ENCODE measurements at regions not wholly inside any gene's neighbourhood (a gene's known extent, or its start where the extent isn't known, plus 50 kb on each side); places are given as distances from the start of the nearest gene placed in this dataset.
A peak's percentile ranks its signal among the peaks of the same experiment; 100 is the strongest.

GRCh38 chr5:39700523-39700922 lies 275.7 kb upstream of the DAB2 start:
- Mint-ChIP-seq H3K4me3 (no peak overlapping the region), H3K9me3 (no peaks in the 10 kb centered on the region), H3K36me3 (no peaks in the 10 kb centered on the region), H3K4me1 (peaks cover 28% of the 10 kb centered on the region), H3K27ac (no peak overlapping the region), H3K27me3 (ENCODE audit: low read depth) (no peaks in the 10 kb centered on the region)
- no peak for DNase-seq (ENCODE audit: low spot score in 2 of 2, unreplicated experiment in 2 of 2)
- no peak for TF ChIP-seq CTCF (IDR thresholded peaks at IDR 0.05; ENCODE audit: unreplicated experiment)

GRCh38 chr5:39698838-39699560 lies 274.2 kb upstream of the DAB2 start:
- Mint-ChIP-seq H3K36me3 (no peaks in the 10 kb centered on the region), H3K27me3 (ENCODE audit: low read depth) (no peaks in the 10 kb centered on the region)

GRCh38 chr5:39697881-39698280 lies 273.1 kb upstream of the DAB2 start:
- no peaks in the 10 kb centered on the region for H3K27me3 Mint-ChIP-seq (ENCODE audit: low read depth)
- no peak for TF ChIP-seq CTCF (IDR thresholded peaks at IDR 0.05; ENCODE audit: unreplicated experiment)
- H3K4me3 Mint-ChIP-seq = no peak overlapping the region
- no peaks in the 10 kb centered on the region for H3K9me3 Mint-ChIP-seq
- DNase-seq (ENCODE audit: low spot score in 2 of 2, unreplicated experiment in 2 of 2) = no peak
- H3K4me1 Mint-ChIP-seq = peaks cover 42% of the 10 kb centered on the region
- peak overlapping the region; percentile 80 for H3K27ac Mint-ChIP-seq
- H3K36me3 Mint-ChIP-seq = no peaks in the 10 kb centered on the region

More at GRCh38 chr5:39698838-39699560, 274.2 kb upstream of the DAB2 start:
- peaks cover 33% of the 10 kb centered on the region for H3K4me1 Mint-ChIP-seq
- no peak for TF ChIP-seq CTCF (IDR thresholded peaks at IDR 0.05; ENCODE audit: unreplicated experiment)
- no peaks in the 10 kb centered on the region for H3K9me3 Mint-ChIP-seq
- DNase-seq (ENCODE audit: low spot score in 2 of 2, unreplicated experiment in 2 of 2) = no peak
- H3K4me3 Mint-ChIP-seq = no peak overlapping the region
- H3K27ac Mint-ChIP-seq = no peak overlapping the region

- peaks cover 42% of the 10 kb centered on the region for H3K4me1 Mint-ChIP-seq
- DNase-seq (ENCODE audit: low spot score in 2 of 2, unreplicated experiment in 2 of 2) = no peak
- no peaks in the 10 kb centered on the region for H3K9me3 Mint-ChIP-seq
- TF ChIP-seq CTCF (IDR thresholded peaks at IDR 0.05; ENCODE audit: unreplicated experiment) = no peak
- no peaks in the 10 kb centered on the region for H3K27me3 Mint-ChIP-seq (ENCODE audit: low read depth)
- H3K4me3 Mint-ChIP-seq = no peak overlapping the region
- no peaks in the 10 kb centered on the region for H3K36me3 Mint-ChIP-seq
- peak overlapping the region; percentile 80 for H3K27ac Mint-ChIP-seq
Observed at GRCh38 chr5:39696672-39697398, 272.1 kb upstream of the DAB2 start.

- TF ChIP-seq CTCF (IDR thresholded peaks at IDR 0.05; ENCODE audit: unreplicated experiment) = no peak
- H3K4me1 Mint-ChIP-seq = peaks cover 33% of the 10 kb centered on the region
- no peaks in the 10 kb centered on the region for H3K27me3 Mint-ChIP-seq (ENCODE audit: low read depth)
- no peak for DNase-seq (ENCODE audit: low spot score in 2 of 2, unreplicated experiment in 2 of 2)
- peaks cover 8% of the 10 kb centered on the region for H3K36me3 Mint-ChIP-seq
- peaks cover 6% of the 10 kb centered on the region for H3K9me3 Mint-ChIP-seq
- no peak overlapping the region for H3K4me3 Mint-ChIP-seq
- H3K27ac Mint-ChIP-seq = no peak overlapping the region
Observed at GRCh38 chr5:39691993-39692392, 267.2 kb upstream of the DAB2 start.

Measured in mesothelial cell of epicardium (in vitro differentiated cells).